NCI-H1092 (cell line): ENCODE measurements at regions not wholly inside any gene's neighbourhood (a gene's known extent, or its start where the extent isn't known, plus 50 kb on each side); places are given as distances from the start of the nearest gene placed in this dataset.
"Not testable (repeated sequence)": the region's sequence is repeated elsewhere in the genome, so short reads cannot be mapped to it uniquely, and the experiment has no call there.

ENCODE experiments used
- DNase-seq: peaks from one replicate; lab custom pipeline; 2025; lab: John Stamatoyannopoulos, UW

DNA sequence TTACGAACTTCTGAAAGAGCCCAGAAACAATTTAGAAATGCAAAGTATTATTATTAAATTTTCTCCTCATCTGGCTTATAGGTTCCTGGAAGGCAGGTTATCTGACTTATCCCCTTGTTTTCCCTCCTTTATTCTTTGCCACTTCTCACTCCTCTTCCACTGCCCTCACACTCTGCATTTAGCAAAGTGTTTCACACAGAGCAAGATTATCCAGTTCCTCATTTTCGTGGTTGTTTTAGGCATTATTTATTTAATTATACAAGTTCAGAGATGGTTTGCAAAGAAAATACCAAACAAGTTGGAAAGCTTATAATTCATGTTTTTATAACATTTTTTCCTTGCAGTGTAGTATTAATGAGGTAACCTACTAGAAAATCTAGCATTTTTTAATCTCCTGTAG lies 544.9 kb downstream of the NSUN3 start:
- DNase-seq = no peak

DNA sequence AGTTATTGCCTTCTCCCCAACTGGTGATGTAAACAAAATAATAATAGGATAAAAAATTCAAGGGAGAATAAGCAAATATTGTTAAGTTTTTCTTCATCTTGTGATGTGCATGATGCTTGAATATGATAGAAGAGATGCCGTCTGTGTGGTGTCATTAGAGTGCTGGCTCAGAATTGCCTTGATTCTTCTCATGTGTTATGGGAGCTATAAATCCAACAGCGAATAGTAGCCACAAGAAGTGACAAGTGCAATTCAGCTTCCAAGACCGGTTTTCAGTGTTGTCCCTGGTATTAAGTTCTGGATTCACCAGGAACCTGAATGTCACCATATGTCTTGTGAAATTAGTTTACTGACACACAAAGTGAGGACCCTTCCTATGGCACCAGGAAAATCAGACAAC lies 547.0 kb downstream of the NSUN3 start:
- no peak for DNase-seq

DNA sequence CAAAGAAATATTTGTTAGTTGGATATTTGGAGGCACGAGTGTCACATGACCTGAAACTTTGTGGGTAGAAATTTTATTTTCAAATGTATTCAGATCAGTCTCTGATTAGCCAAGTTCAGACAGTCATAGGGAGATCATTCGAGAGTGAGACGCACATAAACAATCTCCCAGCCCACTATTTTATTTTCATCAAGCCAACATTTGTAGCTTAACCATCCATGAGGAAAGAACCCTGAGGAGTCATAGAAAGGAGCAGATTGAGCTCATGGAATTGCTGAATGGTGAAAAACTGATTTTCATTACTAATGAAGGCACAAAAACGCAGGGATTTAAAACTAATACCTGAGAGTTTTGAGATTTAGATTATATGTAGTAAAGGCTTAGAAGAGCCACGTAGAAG lies 548.7 kb downstream of the NSUN3 start:
- no peak for DNase-seq

DNA sequence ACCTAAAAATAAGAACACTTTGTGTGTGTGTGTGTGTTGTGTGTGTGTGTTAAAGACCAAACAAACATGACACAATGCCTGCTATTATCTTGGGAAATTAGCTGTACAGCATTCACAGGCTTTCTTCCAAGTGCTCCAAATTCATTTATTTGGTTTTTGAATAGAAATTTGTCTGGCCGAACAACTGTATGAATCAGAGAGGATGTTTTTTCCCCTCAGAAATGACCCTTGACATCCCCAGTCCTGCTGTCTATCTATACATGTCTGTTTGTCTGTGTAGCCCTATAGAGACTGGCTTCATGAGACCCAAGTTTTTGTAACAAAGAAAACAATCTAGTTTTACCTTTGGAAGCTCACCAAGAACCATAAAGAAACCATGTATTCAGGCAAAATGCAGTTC lies 549.8 kb downstream of the NSUN3 start:
- no peak for DNase-seq

DNA sequence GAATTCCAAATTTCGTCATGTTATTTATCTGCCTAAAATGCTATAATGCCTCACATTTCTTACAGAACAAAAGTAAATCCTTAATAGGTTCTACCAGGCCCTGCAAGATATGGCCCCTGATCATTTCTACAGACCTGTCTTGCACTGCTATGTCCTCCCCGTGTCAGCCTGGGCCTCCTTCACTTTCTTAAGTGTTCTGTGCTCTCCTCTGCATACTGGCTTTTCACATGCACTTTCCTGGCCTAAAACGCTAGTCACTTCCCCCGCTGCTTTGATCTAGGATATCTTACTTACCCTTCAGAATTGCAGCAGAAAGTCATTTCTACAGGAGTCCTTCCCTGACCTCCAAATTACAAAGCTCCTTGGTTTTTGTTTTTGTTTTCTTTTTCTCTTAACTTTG lies 551.3 kb downstream of the NSUN3 start:
- no peak for DNase-seq

DNA sequence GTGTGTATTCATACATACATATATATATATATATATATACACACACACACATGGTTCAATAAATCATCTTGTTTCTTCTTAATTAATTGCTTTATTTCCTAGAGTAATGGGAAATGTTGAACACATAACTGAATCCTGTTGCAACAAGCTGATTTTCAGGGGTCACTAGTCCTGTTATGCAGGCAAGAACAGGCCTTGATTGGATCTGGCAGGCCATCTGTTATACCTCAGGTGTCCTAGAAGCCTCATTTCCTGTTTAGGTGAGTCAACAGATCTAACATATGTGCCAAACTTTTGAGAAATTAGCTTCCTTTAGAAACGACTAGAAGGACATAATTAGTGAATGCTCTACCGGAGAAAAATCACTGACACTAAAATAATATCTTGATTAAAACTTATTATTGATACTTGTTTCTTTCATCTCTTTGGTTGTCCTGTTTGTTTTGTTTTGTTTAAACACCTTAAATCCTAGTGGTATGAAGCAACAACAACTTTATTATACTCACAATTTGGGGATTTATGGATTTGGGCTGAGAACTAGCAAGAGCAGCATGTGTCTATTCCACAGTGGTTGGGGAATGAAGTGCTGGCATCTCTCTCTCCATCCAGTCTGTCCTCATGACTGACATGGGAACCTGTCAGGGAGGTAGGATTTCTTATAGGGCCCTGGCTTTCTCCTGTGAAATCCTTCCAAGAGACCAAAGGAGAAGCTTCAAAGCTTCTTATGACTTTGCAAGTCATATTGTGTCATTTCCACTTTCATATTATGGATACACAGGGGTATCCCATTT lies 552.6 kb downstream of the NSUN3 start:
- DNase-seq = no peak

DNA sequence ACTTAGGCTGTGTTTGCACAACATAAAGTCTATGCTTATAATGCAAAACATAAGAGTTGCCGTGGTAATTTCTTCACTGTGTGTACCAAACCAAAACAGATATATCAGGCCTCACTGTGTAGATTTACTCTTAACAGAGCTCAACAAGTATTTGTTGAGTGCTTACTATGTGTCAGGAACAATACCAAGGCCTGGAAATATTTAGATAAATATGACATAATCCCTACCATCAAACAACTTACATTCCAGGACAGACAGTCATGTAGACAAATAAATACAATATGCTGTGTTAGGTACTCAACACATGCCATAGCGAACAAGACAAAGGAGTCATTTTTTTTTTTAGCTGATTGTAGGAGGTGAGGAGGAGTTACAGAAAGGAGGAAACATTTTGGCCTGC lies 554.0 kb downstream of the NSUN3 start:
- no peak for DNase-seq

DNA sequence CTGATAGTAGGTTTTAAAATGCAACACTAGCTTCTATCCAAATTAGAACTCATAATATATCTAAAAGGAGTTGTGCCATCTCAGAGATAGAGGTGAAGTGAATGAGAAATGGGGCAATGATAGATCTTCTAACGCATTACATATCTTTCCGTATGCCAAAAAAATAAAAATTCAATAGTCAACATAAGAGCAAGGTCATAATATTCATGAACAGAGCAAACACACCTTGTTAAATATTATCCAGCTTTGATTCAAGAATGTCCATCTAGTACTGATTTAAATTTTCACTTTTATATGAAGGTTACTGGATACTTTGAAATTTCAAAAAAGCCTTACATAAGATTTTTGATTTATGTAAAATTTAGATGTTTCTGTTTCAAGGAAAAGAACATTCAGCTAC lies 554.5 kb downstream of the NSUN3 start:
- DNase-seq = no peak

DNA sequence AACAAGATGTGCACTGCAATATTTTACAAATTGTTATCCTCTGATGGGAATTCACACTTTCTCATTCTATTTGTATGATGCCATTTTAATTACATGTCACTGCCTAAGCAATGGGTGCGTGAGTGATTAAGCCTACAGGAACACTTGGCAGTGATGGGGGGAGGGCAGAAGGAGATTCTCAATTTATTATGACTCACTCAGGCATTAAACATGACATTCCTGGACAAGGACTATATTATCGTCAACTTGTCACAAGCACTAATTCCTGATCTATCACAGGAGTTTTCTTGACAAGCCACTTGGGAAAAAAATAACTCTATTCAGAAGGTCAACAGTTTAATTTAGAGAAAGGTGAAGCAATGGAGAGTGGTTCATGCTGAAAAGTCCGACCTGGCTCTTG lies 556.8 kb downstream of the NSUN3 start:
- DNase-seq = no peak

DNA sequence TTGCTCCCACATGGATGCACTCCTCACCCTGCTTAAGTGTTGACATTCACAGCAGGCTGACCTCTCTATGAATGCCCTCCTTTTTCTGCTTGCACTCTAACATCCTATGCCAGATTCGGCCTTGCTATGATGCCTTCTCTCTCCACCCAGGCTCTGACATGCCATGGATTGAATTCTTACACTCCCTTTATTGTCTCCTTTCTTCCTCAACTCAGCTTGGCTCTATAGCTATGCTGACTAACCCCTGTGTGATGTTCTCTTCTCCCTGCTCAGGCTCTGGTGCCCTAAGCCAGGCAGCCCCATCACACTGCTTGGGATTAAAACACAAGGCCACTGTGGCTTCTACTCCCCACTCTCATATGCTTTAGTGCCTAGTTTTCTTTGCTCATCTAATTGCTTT lies 563.7 kb downstream of the NSUN3 start:
- DNase-seq = no peak

DNA sequence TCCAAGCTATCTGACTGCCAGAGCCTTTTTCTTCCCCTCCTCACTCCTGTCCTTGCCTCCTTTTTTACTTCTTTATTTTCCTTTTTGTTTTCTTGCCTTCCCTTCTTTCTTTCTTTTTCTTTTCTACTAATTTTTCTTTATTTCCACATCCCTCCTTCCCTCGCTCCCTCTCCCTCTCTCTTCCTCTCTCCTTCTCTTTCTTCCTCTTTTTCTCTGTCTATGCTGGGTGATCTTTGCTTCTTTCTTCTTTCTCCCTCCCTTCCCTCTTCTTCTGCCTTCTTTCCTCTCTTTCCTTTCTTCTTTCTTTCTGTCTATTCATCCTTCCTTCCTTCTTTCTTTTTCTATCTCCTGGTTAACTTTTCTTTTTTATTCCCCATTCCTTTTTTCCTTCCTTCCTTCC lies 564.8 kb downstream of the NSUN3 start:
- no peak for DNase-seq

DNA sequence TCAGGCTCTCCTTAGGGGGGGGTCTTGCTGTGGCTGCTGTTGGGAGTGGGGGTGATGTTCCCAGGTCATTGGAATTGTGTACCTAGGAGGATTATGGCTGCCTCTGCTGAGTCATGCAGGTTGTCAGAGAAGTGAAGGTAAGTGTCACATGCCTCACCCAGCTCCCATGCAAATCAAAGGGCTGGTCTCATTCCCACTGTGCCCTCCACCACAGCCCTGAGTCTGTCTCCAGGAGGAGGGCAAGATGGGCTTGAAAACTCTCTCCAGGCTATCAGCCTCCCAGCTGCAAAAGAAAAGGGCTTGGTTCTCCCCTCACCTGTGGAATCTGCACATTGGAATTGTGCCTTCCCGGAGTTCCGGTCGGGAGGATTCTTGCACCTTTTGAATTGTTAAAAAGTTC lies 580.5 kb downstream of the NSUN3 start:
- DNase-seq = no peak

DNA sequence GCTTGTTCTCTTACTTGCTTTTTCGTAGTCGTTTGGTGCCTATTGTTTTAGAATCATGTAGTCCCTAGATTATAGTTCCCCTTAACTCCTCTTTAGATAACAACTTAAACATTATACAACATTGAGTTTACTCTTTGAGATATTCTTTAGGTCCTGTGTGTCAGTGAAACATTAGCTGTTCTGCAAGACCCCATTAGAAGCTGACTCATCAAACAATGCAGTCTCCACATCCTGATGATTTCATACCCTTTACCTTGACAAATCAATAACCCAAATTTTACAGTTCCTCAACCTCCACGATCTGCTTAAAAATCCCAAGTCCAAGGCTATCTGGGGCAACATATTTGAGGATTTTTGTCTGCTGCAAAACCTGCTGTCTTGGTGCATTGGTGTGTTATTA lies 582.9 kb downstream of the NSUN3 start:
- no peak for DNase-seq

DNA sequence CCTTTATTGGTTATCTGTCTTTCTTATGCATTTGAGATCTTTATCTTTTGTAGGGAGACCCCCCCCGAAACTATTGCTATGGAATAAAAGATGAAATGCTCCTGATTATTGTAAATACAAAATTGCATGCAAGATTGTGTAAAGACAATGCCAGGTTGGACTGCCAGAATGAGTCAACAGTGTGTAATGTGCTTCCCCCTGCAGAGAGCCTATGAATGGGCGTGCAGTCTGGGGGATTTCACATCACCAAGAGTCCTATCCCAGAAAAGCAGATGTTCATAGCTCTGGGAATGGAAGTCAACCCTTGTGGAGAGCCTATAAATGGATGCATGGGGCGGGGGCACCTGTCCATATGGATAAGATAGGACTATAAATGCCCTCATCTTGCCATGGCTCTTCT lies 584.3 kb downstream of the NSUN3 start:
- DNase-seq = no peak

DNA sequence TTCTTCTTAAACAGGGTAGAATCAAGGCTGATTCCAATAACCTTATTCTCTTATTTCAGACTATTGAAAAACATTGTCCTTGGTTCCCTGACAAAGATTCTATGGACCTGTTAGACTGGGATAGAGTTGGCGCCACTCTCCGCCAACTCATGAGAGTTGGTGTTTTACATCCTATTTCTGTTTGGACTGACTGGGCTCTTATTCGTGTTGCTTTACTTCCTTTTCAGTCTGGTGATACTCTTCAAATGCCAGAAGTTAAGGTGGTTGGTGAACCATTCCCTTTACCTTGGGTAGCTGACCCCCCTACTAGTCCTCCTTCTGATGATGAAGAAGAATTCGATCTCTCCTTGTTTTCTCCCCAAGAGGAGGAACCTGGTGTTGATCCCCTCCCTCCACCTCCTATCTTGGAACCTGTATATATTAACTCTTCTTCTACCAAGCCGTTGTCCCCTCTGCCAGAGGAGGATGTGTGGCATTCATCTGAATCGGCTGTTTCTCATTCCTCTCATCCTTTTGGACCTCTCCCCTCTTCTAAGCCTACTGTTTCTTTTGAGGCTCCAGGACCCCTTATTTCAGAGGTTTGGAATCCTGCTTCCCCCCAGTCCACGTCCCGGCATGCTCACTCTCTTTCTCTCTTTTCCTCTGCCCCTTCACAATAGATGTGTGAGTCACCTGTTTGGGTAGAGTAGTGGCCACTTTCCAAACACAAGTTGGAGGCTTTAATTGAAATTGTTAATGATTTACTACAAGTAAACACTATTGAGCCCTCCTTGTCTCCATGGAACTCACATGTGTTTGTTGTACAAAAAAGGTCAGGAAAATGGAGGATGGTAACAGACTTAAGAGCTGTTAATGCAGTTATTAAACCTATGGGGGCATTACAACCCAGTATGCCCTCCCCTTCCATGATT lies 585.7 kb downstream of the NSUN3 start:
- DNase-seq = not testable (repeated sequence)

DNA sequence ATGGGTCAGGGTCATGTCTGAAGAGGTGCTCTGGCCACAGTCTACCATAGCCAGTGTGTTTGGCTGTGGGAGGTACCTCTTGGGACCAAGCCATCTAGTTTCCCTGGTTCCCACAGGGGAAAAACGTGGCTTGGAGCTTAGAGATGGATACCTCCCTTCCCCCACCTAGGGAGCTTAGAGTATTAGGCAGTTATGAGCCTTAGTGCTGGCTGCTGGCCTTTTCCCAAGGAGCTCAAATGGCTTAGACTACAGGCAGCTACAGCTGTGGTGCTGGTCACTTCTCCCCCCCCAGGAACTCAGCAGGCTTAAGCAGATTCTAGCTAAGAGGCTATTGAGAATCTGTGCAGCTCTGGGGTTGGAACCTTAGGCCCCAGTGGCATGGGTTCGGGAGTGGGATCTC lies 591.2 kb downstream of the NSUN3 start:
- DNase-seq = no peak

DNA sequence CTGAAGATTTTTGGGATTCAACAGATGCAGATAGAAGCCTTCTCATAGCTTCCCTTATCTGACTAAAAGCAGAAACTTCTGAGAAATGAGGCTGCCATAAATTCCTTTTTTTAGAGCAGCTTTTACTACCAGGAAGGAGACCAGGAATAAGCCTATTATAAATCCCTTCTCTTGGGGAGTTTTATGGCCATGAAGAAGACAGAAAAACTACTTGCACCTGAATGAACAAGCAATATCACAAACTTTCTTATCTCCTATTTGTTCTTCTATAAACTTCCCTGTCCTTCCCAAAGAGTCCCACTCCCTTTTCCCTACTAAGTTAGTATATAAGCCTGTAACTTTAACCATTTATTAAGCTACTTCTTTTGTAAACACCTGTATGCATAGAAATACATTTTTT lies 603.1 kb downstream of the NSUN3 start:
- DNase-seq = no peak

DNA sequence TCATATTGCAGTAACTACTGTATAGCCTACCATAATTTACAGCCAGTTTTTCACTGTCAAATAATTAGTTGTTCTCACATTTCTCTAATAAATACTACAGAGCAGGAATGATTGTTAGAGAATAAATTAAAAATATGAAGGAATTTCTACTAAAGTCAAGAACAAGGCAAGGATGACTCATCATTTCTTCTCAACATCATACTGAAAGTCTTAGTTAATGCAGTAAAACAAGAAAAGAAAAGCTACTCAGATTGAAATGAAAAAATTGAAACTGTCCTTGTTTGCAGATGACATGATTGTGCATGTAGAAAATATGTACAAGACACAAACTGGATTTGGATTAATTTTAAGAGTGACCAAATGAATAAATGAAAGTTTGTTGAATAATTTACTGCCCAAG lies 608.2 kb downstream of the NSUN3 start:
- no peak for DNase-seq

DNA sequence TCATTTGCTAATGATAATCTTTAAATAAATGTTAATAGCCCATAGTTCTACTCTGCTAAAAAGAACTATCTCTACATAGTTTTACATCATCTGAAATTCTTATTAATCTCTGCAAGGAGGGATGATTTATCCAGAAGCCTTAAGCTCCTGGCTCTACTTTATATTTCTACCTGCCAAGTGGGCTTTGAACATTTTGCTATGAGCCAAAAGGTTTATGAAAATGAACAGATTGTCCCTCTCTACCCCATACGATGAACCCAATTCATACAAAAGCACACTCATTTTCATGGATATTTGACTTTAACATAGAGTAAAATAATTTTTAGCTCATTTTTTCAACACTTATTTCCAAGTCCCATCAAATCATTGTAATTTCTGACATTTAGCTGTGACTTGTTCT lies 611.0 kb downstream of the NSUN3 start:
- DNase-seq = no peak

DNA sequence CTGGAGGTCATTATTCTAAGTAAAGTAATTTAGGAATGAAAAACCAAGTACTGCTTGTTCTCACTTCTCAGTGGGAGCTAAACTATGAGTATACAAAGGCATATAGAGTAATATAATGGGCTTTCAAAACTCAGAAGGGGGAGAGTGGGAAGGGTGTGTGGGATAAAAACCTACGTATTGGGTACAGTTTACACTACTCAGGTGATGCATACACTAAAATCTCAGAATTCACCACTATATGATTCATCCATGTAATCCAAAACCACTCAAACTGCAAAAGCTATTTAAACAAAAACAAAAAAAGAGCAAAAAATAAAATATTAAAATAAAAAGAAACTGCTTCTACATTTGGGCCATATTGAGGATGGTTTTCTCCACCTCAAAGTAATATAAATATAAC lies 623.3 kb downstream of the NSUN3 start:
- no peak for DNase-seq

DNA sequence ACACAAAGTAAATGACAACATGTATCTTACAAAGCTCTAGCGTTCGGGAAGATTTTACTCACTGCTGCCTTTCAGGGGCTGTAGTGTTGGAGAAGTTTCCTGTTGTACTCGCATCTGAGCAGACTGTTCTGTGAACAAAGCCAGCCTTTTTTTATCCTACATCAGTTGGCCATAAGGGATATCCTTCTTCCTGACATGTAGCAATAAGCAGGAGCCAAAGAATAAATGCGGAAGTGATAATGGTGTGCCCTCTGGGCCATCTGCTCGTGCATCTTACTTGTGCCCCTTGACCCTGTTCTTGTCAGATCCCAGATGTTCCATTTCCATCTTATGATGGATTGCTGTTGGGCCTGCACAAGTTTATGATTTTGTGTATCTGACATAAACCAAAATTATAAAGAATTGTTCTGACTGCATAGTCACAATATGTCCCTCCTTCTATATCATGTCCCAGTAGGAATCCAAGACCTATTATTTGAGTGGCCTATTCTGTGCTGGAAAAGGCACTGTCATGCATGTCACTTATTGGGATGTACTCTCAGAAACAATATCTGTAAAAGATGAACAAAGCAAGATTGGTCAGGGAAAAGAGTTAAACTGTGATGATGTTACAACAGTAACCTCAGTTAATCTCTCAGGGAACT lies 631.3 kb downstream of the NSUN3 start:
- no peak for DNase-seq

DNA sequence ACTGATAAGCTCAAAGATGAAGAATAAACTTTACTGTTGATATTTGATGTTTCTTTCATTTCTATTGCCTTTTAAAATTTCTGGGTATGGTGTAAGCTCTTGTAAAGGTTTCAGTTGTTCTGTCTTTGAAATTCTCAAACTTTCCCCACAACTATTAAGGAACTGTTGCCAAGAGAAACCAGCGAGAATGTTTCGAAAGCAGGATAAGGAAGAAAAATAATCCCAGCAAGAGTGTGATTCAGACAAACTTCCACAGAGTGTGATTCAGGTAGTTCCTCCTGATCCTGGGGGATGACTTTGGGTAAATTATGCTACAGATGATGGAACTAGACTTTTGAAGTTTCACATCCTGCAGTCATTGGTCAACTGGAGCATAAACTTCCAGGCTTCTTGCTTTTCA lies 632.0 kb downstream of the NSUN3 start:
- no peak for DNase-seq

DNA sequence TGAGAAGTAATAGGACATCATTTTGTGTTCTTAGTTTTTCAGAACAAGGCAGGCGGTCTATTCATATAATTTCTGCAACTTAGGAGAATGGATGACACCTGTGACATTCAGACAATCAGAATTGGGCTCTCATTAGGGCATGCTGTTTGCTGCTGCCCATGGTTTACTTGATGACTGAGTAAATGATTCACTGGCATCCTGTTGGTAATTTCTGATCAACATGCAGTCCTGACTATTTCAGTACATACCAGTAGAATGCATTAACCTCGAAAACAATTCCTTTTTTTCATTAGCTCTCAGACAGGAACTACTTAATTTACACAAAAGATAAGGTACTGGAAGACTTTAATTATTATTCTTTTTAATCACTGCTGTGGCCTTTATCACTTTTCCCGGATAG lies 641.6 kb downstream of the NSUN3 start:
- DNase-seq = no peak
